GM21381 (cell line): ENCODE measurements at regions not wholly inside any gene's neighbourhood (a gene's known extent, or its start where the extent isn't known, plus 50 kb on each side); places are given as distances from the start of the nearest gene placed in this dataset.
"Not testable (repeated sequence)": the region's sequence is repeated elsewhere in the genome, so short reads cannot be mapped to it uniquely, and the experiment has no call there.

Source experiments
- ATAC-seq: cut with Tn5 transposase; IDR thresholded peaks from one replicate; pipeline ENCODE4 v1.9.1; 2021; ENCODE audit warnings: mild to moderate bottlenecking, moderate library complexity; ENCODE audit not compliant: unreplicated experiment

GRCh38 chr13:44815623-44816022, 173.6 kb downstream of the NUFIP1 start:
- ATAC-seq = no peak

- no peak for ATAC-seq
Observed at GRCh38 chr13:44814836-44815235, 174.4 kb downstream of the NUFIP1 start.

- ATAC-seq = no peak
Observed at GRCh38 chr13:44814161-44814560, 175.1 kb downstream of the NUFIP1 start.

- no peak for ATAC-seq
Observed at GRCh38 chr13:44812818-44813217, 176.5 kb downstream of the NUFIP1 start.

- ATAC-seq = no peak
Observed at GRCh38 chr13:44810061-44810840, 179.0 kb downstream of the NUFIP1 start.

GRCh38 chr13:44809190-44809589, 180.1 kb downstream of the NUFIP1 start:
- ATAC-seq = no peak

- no peak for ATAC-seq
Observed at GRCh38 chr13:44808185-44808584, 181.1 kb downstream of the NUFIP1 start.

- no peak for ATAC-seq
Observed at GRCh38 chr13:44807449-44808034, 181.7 kb downstream of the NUFIP1 start.

- no peak for ATAC-seq
Observed at GRCh38 chr13:44806826-44807225, 182.4 kb downstream of the NUFIP1 start.

- no peak for ATAC-seq
Observed at GRCh38 chr13:44805585-44805984, 183.7 kb downstream of the NUFIP1 start.

- ATAC-seq = no peak
Observed at GRCh38 chr13:44803390-44803789, 185.9 kb downstream of the NUFIP1 start.

- ATAC-seq = no peak
Observed at GRCh38 chr13:44802491-44802890, 186.8 kb downstream of the NUFIP1 start.

- ATAC-seq = no peak
Observed at GRCh38 chr13:44801990-44802389, 187.3 kb downstream of the NUFIP1 start.

GRCh38 chr13:44800626-44801025, 188.6 kb downstream of the NUFIP1 start:
- ATAC-seq = no peak

- no peak for ATAC-seq
Observed at GRCh38 chr13:44797685-44798084, 191.6 kb downstream of the NUFIP1 start.

GRCh38 chr13:44796597-44797490, 192.4 kb downstream of the NUFIP1 start:
- no peak for ATAC-seq

- not testable (repeated sequence) for ATAC-seq
Observed at GRCh38 chr13:44796039-44796438, 193.2 kb downstream of the NUFIP1 start.

- ATAC-seq = no peak
Observed at GRCh38 chr13:44795176-44795575, 194.1 kb downstream of the NUFIP1 start.

- no peak for ATAC-seq
Observed at GRCh38 chr13:44792096-44792495, 197.2 kb downstream of the NUFIP1 start.

- ATAC-seq = no peak
Observed at GRCh38 chr13:44790289-44790688, 199.0 kb downstream of the NUFIP1 start.

- ATAC-seq = no peak
Observed at GRCh38 chr13:44787617-44788016, 201.7 kb downstream of the NUFIP1 start.

- ATAC-seq = no peak
Observed at GRCh38 chr13:44786756-44787155, 202.5 kb downstream of the NUFIP1 start.
